PFSK-1 (cell line): ENCODE measurements at regions not wholly inside any gene's neighbourhood (a gene's known extent, or its start where the extent isn't known, plus 50 kb on each side); places are given as distances from the start of the nearest gene placed in this dataset.

Experiments used
- FOXP2 ChIP-seq: optimal IDR thresholded peaks from 2 replicates; pipeline ENCODE3; 2011; ENCODE audit warnings: borderline replicate concordance, control low read depth, inconsistent platforms; ENCODE audit not compliant: insufficient read depth; ENCODE audit errors: extremely low read length, extremely low read depth
- POLR2AphosphoS5 ChIP-seq: IDR thresholded peaks from 2 replicates; pipeline ENCODE4 v1.6.1; 2012; ENCODE audit warnings: low read depth, mild to moderate bottlenecking, control low read depth, low read length, moderate library complexity
- SIN3A ChIP-seq: IDR thresholded peaks from 2 replicates; pipeline ENCODE4 v1.6.1; 2012; ENCODE audit warnings: mild to moderate bottlenecking, low read length, moderate library complexity, borderline replicate concordance; ENCODE audit not compliant: insufficient read depth
- TAF1 ChIP-seq: IDR thresholded peaks from 2 replicates; pipeline ENCODE4 v1.6.1; 2012; ENCODE audit warnings: low read length, control low read depth, borderline replicate concordance; ENCODE audit not compliant: insufficient read depth
- TF ChIP-seq, protein P1 (sequence below), 2 experiments: IDR thresholded peaks; 2 replicates each; pipeline versions ENCODE4 v1.6.1 to v1.8.0; 2011 to 2012; ENCODE audit warnings: low read depth in 2 of 2, low read length in 2 of 2, control low read depth in 1 of 2, inconsistent platforms in 1 of 2, mild to moderate bottlenecking in 1 of 2, moderate library complexity in 1 of 2; ENCODE audit not compliant: insufficient read depth in 1 of 2

DNA sequence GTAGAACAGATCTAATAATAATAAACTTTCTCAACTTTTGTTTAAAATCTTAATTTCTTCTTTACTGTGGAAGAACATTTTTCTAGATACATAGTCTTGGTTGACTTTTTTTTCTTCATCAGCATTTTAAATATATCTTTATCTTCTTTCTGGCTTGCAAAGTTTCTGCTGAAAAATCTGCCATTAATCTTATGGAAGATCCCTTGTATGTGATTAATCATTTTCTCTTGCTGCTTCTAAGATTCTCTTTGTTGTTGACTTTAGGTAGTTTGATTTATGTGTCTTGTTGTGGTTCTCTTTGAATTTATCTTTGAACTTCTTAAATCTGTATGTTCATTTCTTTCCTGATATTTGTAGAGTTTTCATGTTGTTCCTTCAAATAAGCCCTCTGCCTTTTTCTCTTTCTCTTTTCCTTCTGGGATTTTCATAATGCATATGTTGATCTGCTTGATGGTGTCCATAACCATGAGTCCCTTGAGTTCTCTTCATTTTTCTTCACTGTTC lies 657.6 kb upstream of the CXADR start:
- TF ChIP-seq, protein P1, sequence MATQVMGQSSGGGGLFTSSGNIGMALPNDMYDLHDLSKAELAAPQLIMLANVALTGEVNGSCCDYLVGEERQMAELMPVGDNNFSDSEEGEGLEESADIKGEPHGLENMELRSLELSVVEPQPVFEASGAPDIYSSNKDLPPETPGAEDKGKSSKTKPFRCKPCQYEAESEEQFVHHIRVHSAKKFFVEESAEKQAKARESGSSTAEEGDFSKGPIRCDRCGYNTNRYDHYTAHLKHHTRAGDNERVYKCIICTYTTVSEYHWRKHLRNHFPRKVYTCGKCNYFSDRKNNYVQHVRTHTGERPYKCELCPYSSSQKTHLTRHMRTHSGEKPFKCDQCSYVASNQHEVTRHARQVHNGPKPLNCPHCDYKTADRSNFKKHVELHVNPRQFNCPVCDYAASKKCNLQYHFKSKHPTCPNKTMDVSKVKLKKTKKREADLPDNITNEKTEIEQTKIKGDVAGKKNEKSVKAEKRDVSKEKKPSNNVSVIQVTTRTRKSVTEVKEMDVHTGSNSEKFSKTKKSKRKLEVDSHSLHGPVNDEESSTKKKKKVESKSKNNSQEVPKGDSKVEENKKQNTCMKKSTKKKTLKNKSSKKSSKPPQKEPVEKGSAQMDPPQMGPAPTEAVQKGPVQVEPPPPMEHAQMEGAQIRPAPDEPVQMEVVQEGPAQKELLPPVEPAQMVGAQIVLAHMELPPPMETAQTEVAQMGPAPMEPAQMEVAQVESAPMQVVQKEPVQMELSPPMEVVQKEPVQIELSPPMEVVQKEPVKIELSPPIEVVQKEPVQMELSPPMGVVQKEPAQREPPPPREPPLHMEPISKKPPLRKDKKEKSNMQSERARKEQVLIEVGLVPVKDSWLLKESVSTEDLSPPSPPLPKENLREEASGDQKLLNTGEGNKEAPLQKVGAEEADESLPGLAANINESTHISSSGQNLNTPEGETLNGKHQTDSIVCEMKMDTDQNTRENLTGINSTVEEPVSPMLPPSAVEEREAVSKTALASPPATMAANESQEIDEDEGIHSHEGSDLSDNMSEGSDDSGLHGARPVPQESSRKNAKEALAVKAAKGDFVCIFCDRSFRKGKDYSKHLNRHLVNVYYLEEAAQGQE (IDR thresholded peaks at IDR 0.05; ENCODE audit: insufficient read depth in 1 of 2, low read depth in 2 of 2, low read length in 2 of 2) = no peak
- no peak for TF ChIP-seq POLR2AphosphoS5
- no peak for TF ChIP-seq SIN3A
- no peak for TF ChIP-seq FOXP2
- TF ChIP-seq TAF1 = no peak

DNA sequence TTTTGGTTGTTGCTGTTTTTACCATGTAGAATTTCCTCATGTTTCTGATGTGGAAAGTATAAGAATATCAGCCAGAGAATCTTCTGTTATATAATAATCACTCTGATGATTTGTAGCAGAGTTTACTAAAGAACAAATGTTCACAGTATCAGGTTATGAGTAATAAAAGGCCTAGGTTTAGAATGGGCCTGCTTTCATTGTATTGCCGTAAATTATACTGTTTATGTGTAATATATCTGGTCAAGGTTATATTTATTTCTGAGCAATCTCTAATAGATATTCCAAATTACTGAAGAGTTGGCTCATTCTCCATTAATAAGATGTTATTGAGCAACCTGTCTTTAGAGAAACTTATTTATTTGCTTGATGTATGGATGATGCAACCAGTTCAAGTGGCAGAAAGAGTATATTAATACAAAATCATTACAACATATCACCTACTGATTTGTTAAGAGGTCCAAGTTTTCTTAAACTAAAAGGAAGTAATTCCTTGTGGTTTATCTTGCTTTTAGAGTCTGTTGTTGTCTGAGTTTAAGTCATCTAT lies 649.4 kb upstream of the CXADR start:
- TF ChIP-seq FOXP2 = no peak
- TF ChIP-seq, protein P1 (IDR thresholded peaks at IDR 0.05; ENCODE audit: insufficient read depth in 1 of 2, low read depth in 2 of 2, low read length in 2 of 2) = no peak
- TF ChIP-seq POLR2AphosphoS5 = no peak
- no peak for TF ChIP-seq TAF1
- TF ChIP-seq SIN3A = no peak

DNA sequence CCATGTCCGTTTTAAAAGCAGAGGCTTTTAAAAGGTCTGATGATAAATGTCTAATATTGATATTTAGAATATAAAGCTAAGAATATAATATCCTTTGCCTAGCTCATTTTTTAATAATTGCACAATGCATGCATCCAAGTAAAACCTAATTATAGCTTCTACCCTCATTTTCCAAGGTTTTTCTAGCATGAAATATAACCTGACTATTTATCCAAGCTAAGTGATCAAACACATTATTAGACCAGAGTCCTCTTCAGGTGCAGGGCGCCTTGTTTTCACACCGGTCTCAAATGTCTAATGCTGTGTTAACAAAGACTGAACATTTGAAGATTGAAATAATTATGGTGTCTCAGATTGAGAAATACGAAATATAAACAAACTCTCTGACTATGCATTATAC lies 648.9 kb upstream of the CXADR start:
- TF ChIP-seq FOXP2 = no peak
- no peak for TF ChIP-seq POLR2AphosphoS5
- TF ChIP-seq, protein P1 (IDR thresholded peaks at IDR 0.05; ENCODE audit: insufficient read depth in 1 of 2, low read depth in 2 of 2, low read length in 2 of 2) = no peak
- no peak for TF ChIP-seq SIN3A
- no peak for TF ChIP-seq TAF1

DNA sequence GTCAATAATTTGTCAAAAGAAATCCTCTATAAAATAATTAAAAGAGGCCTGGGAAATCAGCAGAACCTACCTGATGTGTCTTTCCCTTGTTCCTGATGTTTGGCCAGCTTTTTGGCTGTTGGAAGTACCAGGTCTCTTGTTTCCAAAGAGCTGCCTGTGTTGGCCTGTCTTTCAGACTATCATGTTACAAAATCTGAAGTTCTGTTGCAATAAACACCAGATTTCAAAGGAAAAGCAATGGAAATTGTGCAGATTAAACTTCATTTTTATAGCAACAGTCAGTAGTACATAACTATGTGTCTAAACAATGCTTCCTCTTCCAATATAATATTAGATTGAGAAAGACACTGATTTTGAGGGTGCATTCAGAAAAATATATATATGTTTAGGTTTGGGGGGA lies 647.2 kb upstream of the CXADR start:
- TF ChIP-seq TAF1 (no peak), POLR2AphosphoS5 (no peak), SIN3A (no peak), FOXP2 (no peak)
- TF ChIP-seq, protein P1 (IDR thresholded peaks at IDR 0.05; ENCODE audit: insufficient read depth in 1 of 2, low read depth in 2 of 2, low read length in 2 of 2) = no peak
